ENCODE measurements at regions not wholly inside any gene's neighbourhood (a gene's known extent, or its start where the extent isn't known, plus 50 kb on each side); places are given as distances from the start of the nearest gene placed in this dataset.

DNA sequence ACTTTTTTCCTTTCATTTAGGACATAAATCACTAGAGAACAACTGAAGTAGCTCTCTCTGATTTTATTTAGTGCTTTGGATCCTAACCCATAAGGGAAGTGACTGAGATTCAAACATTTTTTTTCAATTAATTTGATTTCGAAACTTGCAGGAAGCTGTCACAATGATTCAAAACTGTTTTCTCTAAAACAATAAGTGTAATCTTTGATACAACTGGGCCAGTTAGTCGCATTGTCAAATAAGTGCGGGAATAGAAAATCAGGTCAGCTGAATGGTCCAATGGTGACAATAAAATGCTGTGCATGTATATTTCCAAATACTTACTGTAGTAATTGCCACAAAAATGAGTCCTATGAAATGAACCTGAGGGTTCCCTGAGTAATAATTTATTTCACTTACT is 930.8 kb downstream of the TFAP2A start:
- Histone ChIP-seq H3K27ac (ENCODE audit: low read depth) (no peak overlapping the region), H3K36me3 (ENCODE audit: insufficient read depth) (no peaks in the 10 kb centered on the region), H3K4me1 (ENCODE audit: insufficient read depth) (no peaks in the 10 kb centered on the region), H3K4me3 (ENCODE audit: low read depth, low read length) (no peak overlapping the region)
- 85% methylated on average over 3 of the region's 3 CpGs for WGBS
- DNase-seq (ENCODE audit: extremely low spot score), result no peak

- DNase-seq (ENCODE audit: extremely low spot score), result no peak
- H3K27ac ChIP-seq (ENCODE audit: low read depth), result no peak overlapping the region
- no peaks in the 10 kb centered on the region for H3K36me3 ChIP-seq (ENCODE audit: insufficient read depth)
- no peaks in the 10 kb centered on the region for H3K4me1 ChIP-seq (ENCODE audit: insufficient read depth)
- no peak overlapping the region for H3K4me3 ChIP-seq (ENCODE audit: low read depth, low read length)
- WGBS, result 45% methylated on average over 5 of the region's 5 CpGs
Observed at GRCh38 chr6:9482030-9482738, 932.7 kb downstream of the TFAP2A start.

GRCh38 chr6:9481292-9482029 is 933.4 kb downstream of the TFAP2A start:
- DNase-seq (ENCODE audit: extremely low spot score), result no peak
- Histone ChIP-seq H3K27ac (ENCODE audit: low read depth) (no peak overlapping the region), H3K4me1 (ENCODE audit: insufficient read depth) (no peaks in the 10 kb centered on the region), H3K4me3 (ENCODE audit: low read depth, low read length) (no peak overlapping the region), H3K36me3 (ENCODE audit: insufficient read depth) (no peaks in the 10 kb centered on the region)
- 54% methylated on average over 7 of the region's 7 CpGs for WGBS

DNA sequence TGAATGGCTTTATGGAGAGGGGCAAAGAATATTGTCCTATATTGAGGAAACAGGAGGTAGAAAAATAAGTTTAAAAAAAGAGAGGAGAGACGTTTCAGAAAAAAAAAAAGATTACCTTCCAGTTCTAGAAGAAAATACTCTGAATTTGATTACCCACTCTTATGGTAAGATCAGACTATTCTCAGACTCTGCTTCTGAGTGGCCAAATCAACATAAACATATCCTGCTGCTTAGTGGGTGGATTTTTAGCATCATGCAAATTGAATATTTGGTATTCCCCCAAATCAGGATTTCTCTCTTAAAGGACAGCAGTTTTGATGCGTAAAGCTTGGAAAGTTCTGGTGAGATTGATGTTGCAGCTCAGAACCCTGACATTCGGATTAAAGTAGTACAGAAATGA is 946.6 kb downstream of the TFAP2A start:
- Histone ChIP-seq H3K4me1 (ENCODE audit: insufficient read depth) (no peaks in the 10 kb centered on the region), H3K4me3 (ENCODE audit: low read depth, low read length) (no peak overlapping the region), H3K36me3 (ENCODE audit: insufficient read depth) (no peaks in the 10 kb centered on the region), H3K27ac (ENCODE audit: low read depth) (no peak overlapping the region)
- WGBS, result 73% methylated on average over 3 of the region's 3 CpGs
- DNase-seq (ENCODE audit: extremely low spot score), result no peak

- no peaks in the 10 kb centered on the region for H3K36me3 ChIP-seq (ENCODE audit: insufficient read depth)
- 70% methylated on average over 3 of the region's 3 CpGs for whole genome bisulfite sequencing
- no peak for DNase-seq (ENCODE audit: extremely low spot score)
- H3K27ac ChIP-seq (ENCODE audit: low read depth), result no peak overlapping the region
- no peaks in the 10 kb centered on the region for H3K4me1 ChIP-seq (ENCODE audit: insufficient read depth)
- H3K4me3 ChIP-seq (ENCODE audit: low read depth, low read length), result no peak overlapping the region
Observed at GRCh38 chr6:9467741-9468140, 947.1 kb downstream of the TFAP2A start.

DNA sequence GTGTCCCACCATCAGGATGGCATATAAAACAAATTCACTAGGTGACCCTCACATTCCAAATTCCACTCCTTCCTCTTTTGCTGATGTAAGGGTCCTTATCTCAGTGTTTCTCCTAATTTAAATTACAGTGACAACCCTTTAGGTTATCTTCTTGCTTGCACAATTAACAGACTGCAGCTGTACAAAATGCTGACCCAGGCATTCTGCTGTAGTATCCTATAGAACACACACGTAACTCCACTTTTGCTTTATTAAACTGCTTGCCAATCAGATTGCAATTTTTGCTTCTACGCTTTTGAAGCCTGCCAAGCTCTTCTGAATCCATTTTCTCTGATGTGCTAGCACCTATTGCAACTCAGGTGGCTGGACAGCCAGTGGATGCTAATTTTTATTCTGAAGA is 950.3 kb downstream of the TFAP2A start:
- WGBS, result 72% methylated on average over 2 of the region's 2 CpGs
- H3K4me3 ChIP-seq (ENCODE audit: low read depth, low read length), result no peak overlapping the region
- no peak overlapping the region for H3K27ac ChIP-seq (ENCODE audit: low read depth)
- no peaks in the 10 kb centered on the region for H3K36me3 ChIP-seq (ENCODE audit: insufficient read depth)
- H3K4me1 ChIP-seq (ENCODE audit: insufficient read depth), result no peaks in the 10 kb centered on the region
- DNase-seq (ENCODE audit: extremely low spot score), result no peak

- WGBS, result 49% methylated on average over 4 of the region's 4 CpGs
- no peak overlapping the region for H3K27ac ChIP-seq (ENCODE audit: low read depth)
Observed at GRCh38 chr6:9463311-9463710, 951.6 kb downstream of the TFAP2A start.

GRCh38 chr6:9461188-9461587 is 953.7 kb downstream of the TFAP2A start:
- DNase-seq (ENCODE audit: extremely low spot score), result no peak
- 69% methylated on average over 3 of the region's 3 CpGs for WGBS
- Histone ChIP-seq H3K4me3 (ENCODE audit: low read depth, low read length) (no peak overlapping the region), H3K4me1 (ENCODE audit: insufficient read depth) (no peaks in the 10 kb centered on the region), H3K27ac (ENCODE audit: low read depth) (no peak overlapping the region), H3K36me3 (ENCODE audit: insufficient read depth) (no peaks in the 10 kb centered on the region)

More at GRCh38 chr6:9463311-9463710, 951.6 kb downstream of the TFAP2A start:
- Histone ChIP-seq H3K4me3 (ENCODE audit: low read depth, low read length) (no peak overlapping the region), H3K4me1 (ENCODE audit: insufficient read depth) (no peaks in the 10 kb centered on the region), H3K36me3 (ENCODE audit: insufficient read depth) (no peaks in the 10 kb centered on the region)
- no peak for DNase-seq (ENCODE audit: extremely low spot score)

- no peak for DNase-seq (ENCODE audit: extremely low spot score)
- no peaks in the 10 kb centered on the region for H3K4me1 ChIP-seq (ENCODE audit: insufficient read depth)
- H3K27ac ChIP-seq (ENCODE audit: low read depth), result no peak overlapping the region
- H3K4me3 ChIP-seq (ENCODE audit: low read depth, low read length), result no peak overlapping the region
- no peaks in the 10 kb centered on the region for H3K36me3 ChIP-seq (ENCODE audit: insufficient read depth)
- 91% methylated on average over 1 of the region's 1 CpG for WGBS
Observed at GRCh38 chr6:9458424-9458823, 956.5 kb downstream of the TFAP2A start.

DNA sequence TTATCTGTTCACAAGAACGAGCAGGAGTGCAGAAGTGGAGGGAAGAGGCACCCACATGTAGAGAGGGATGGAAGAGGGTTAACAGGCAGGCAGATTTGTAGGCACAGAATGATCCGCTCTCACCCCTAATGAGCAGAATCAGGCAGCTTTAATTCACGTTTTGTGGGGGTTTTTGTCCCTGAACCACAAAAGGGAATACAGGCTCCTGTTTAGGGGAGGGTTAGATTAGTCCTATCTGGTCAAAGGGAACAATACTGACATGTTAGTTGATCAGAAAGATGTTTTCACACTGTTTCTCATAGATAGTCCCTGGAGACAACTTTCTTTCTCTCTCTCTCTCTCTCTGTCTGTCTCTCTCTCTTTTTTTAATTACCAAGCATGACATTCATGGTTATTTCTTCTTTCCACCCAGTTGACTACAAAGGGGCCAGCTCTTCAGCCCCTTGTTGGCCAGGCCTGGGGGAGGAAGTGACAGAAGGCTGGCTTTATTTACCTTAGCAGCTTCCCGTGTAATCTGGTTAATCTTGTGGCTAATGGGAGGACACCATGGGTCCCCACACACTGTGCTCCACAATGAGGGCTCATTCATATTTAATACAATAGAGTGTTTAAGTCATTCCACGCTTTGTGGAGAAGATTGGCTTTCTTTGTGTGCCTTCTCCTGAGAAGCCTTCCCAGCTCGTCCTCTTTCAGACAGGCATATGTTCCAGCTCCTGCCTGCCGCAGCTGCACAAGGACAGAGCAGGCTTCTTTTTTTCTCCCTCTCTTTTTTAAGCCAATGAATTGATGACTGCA is 958.8 kb downstream of the TFAP2A start:
- WGBS, result 36% methylated on average over 7 of the region's 7 CpGs
- H3K4me3 ChIP-seq (ENCODE audit: low read depth, low read length), result no peak overlapping the region
- H3K27ac ChIP-seq (ENCODE audit: low read depth), result no peak overlapping the region
- H3K36me3 ChIP-seq (ENCODE audit: insufficient read depth), result no peaks in the 10 kb centered on the region
- DNase-seq (ENCODE audit: extremely low spot score), result no peak
- no peaks in the 10 kb centered on the region for H3K4me1 ChIP-seq (ENCODE audit: insufficient read depth)

GRCh38 chr6:9439621-9440330 is 975.1 kb downstream of the TFAP2A start:
- DNase-seq (ENCODE audit: extremely low spot score), result no peak
- H3K27ac ChIP-seq (ENCODE audit: low read depth), result no peak overlapping the region
- H3K36me3 ChIP-seq (ENCODE audit: insufficient read depth), result no peaks in the 10 kb centered on the region
- H3K4me3 ChIP-seq (ENCODE audit: low read depth, low read length), result no peak overlapping the region
- 82% methylated on average over 1 of the region's 1 CpG for WGBS
- no peaks in the 10 kb centered on the region for H3K4me1 ChIP-seq (ENCODE audit: insufficient read depth)

DNA sequence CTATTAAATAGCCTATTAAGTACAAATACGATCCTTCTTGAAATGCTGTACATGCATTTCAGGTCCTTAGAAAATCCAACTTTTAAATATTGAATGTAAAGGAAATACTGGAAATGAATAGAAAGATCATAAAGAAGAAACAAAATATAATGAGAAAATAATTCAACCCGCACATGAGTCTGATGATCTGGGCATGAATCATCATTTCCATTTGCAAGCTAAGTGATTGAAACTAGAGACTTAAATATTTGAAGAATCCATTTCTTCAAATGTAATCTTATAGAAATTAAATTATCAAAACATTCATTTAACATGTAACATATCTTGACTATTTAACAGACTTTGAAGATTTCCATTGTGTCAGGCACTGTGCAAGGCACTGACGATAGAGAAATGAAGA is 977.0 kb downstream of the TFAP2A start:
- H3K36me3 ChIP-seq (ENCODE audit: insufficient read depth), result no peaks in the 10 kb centered on the region
- no peak for DNase-seq (ENCODE audit: extremely low spot score)
- no peak overlapping the region for H3K4me3 ChIP-seq (ENCODE audit: low read depth, low read length)
- WGBS, result 91% methylated on average over 3 of the region's 3 CpGs
- H3K4me1 ChIP-seq (ENCODE audit: insufficient read depth), result no peaks in the 10 kb centered on the region
- H3K27ac ChIP-seq (ENCODE audit: low read depth), result no peak overlapping the region

DNA sequence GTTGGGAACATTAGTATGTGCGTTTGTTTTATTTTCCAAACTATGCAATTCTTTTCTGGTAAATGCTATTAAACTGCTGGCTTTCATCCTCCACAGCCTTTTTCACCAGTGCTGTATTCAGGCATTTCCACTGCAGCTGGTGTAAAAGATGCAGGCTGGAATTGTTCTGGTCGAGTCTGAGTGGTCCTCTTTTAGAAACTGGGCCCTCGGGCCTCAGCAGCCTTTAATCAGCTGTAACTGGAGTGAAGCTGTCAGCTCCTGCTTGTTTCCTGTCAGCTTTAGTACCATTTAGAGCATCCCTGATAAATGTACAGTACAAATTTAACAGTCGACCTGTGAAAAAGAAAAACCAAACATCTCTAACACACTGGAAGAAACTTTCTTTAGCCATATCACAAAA is 979.6 kb downstream of the TFAP2A start:
- Histone ChIP-seq H3K27ac (ENCODE audit: low read depth) (no peak overlapping the region), H3K36me3 (ENCODE audit: insufficient read depth) (no peaks in the 10 kb centered on the region), H3K4me1 (ENCODE audit: insufficient read depth) (no peaks in the 10 kb centered on the region), H3K4me3 (ENCODE audit: low read depth, low read length) (no peak overlapping the region)
- DNase-seq (ENCODE audit: extremely low spot score), result no peak
- 27% methylated on average over 4 of the region's 4 CpGs for WGBS
